HG03066 (cell line): ENCODE measurements at regions not wholly inside any gene's neighbourhood (a gene's known extent, or its start where the extent isn't known, plus 50 kb on each side); places are given as distances from the start of the nearest gene placed in this dataset.
"Not testable (repeated sequence)": the region's sequence is repeated elsewhere in the genome, so short reads cannot be mapped to it uniquely, and the experiment has no call there.

ENCODE experiments used
- ATAC-seq: cut with Tn5 transposase; IDR thresholded peaks from one replicate; pipeline ENCODE4 v1.9.1; 2021; ENCODE audit warnings: low read depth; ENCODE audit not compliant: unreplicated experiment

- no peak for ATAC-seq
Observed at GRCh38 chr6:141884850-141885249, 247.9 kb upstream of the GJE1 start.

- ATAC-seq, result no peak
Observed at GRCh38 chr6:141878686-141879085, 254.0 kb upstream of the GJE1 start.

GRCh38 chr6:141877275-141877983, 255.3 kb upstream of the GJE1 start:
- ATAC-seq, result no peak

GRCh38 chr6:141874930-141875602, 257.7 kb upstream of the GJE1 start:
- no peak for ATAC-seq

GRCh38 chr6:141869509-141869908, 263.2 kb upstream of the GJE1 start:
- ATAC-seq, result not testable (repeated sequence)

- ATAC-seq, result no peak
Observed at GRCh38 chr6:141867767-141868166, 265.0 kb upstream of the GJE1 start.

- ATAC-seq, result no peak
Observed at GRCh38 chr6:141866731-141867497, 265.8 kb upstream of the GJE1 start.

- no peak for ATAC-seq
Observed at GRCh38 chr6:141851063-141851462, 281.7 kb upstream of the GJE1 start.

- ATAC-seq, result no peak
Observed at GRCh38 chr6:141848029-141848890, 284.5 kb upstream of the GJE1 start.

- no peak for ATAC-seq
Observed at GRCh38 chr6:141846639-141847038, 286.1 kb upstream of the GJE1 start.

GRCh38 chr6:141843178-141843834, 289.4 kb upstream of the GJE1 start:
- no peak for ATAC-seq

- no peak for ATAC-seq
Observed at GRCh38 chr6:141833001-141833655, 299.6 kb upstream of the GJE1 start.

- ATAC-seq, result no peak
Observed at GRCh38 chr6:141830530-141830929, 302.2 kb upstream of the GJE1 start.

GRCh38 chr6:141829566-141830360, 303.0 kb upstream of the GJE1 start:
- no peak for ATAC-seq

GRCh38 chr6:141824350-141824749, 308.4 kb upstream of the GJE1 start:
- no peak for ATAC-seq

- ATAC-seq, result not testable (repeated sequence)
Observed at GRCh38 chr6:141815039-141815438, 317.7 kb upstream of the GJE1 start.

- ATAC-seq, result no peak
Observed at GRCh38 chr6:141809901-141810300, 322.8 kb upstream of the GJE1 start.

- no peak for ATAC-seq
Observed at GRCh38 chr6:141808662-141809061, 324.1 kb upstream of the GJE1 start.

- not testable (repeated sequence) for ATAC-seq
Observed at GRCh38 chr6:141800973-141801372, 331.8 kb upstream of the GJE1 start.
